ENCODE measurements at regions not wholly inside any gene's neighbourhood (a gene's known extent, or its start where the extent isn't known, plus 50 kb on each side); places are given as distances from the start of the nearest gene placed in this dataset.

- 0 out of 5 replicates have a peak, but pooled peaks of 1 of the 2 experiments have one; percentile 12 for TF ChIP-seq EP300 (IDR thresholded peaks at IDR 0.05)
- TF ChIP-seq JUNB (IDR thresholded peaks at IDR 0.05): no peak
- no peak for TF ChIP-seq TP53 (CRISPR knock-in tag; IDR thresholded peaks at IDR 0.05)
- no peak for TF ChIP-seq SMC3 (IDR thresholded peaks at IDR 0.05)
- TF ChIP-seq ZSCAN20 (CRISPR knock-in tag; IDR thresholded peaks at IDR 0.05): no peak
- TF ChIP-seq, protein P1, sequence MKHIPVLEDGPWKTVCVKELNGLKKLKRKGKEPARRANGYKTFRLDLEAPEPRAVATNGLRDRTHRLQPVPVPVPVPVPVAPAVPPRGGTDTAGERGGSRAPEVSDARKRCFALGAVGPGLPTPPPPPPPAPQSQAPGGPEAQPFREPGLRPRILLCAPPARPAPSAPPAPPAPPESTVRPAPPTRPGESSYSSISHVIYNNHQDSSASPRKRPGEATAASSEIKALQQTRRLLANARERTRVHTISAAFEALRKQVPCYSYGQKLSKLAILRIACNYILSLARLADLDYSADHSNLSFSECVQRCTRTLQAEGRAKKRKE (CRISPR knock-in tag; IDR thresholded peaks at IDR 0.05; ENCODE audit: low read depth): no peak
- TF ChIP-seq E2F6 (IDR thresholded peaks at IDR 0.05; ENCODE audit: borderline replicate concordance, low read depth): no peak
- TF ChIP-seq, protein P2, sequence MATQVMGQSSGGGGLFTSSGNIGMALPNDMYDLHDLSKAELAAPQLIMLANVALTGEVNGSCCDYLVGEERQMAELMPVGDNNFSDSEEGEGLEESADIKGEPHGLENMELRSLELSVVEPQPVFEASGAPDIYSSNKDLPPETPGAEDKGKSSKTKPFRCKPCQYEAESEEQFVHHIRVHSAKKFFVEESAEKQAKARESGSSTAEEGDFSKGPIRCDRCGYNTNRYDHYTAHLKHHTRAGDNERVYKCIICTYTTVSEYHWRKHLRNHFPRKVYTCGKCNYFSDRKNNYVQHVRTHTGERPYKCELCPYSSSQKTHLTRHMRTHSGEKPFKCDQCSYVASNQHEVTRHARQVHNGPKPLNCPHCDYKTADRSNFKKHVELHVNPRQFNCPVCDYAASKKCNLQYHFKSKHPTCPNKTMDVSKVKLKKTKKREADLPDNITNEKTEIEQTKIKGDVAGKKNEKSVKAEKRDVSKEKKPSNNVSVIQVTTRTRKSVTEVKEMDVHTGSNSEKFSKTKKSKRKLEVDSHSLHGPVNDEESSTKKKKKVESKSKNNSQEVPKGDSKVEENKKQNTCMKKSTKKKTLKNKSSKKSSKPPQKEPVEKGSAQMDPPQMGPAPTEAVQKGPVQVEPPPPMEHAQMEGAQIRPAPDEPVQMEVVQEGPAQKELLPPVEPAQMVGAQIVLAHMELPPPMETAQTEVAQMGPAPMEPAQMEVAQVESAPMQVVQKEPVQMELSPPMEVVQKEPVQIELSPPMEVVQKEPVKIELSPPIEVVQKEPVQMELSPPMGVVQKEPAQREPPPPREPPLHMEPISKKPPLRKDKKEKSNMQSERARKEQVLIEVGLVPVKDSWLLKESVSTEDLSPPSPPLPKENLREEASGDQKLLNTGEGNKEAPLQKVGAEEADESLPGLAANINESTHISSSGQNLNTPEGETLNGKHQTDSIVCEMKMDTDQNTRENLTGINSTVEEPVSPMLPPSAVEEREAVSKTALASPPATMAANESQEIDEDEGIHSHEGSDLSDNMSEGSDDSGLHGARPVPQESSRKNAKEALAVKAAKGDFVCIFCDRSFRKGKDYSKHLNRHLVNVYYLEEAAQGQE (IDR thresholded peaks at IDR 0.05): no peak
- no peak for TF ChIP-seq HES2 (IDR thresholded peaks at IDR 0.05)
- TF ChIP-seq RAD21 (conservative IDR thresholded peaks at IDR 0.05 in 1 of 2, IDR thresholded peaks at IDR 0.05 in 1 of 2): 0 out of 5 replicates have a peak, but pooled peaks of 1 of the 2 experiments have one; percentile 13
- no peak for TF ChIP-seq ZNF302 (CRISPR knock-in tag; IDR thresholded peaks at IDR 0.05)
- TF ChIP-seq CHD2 (IDR thresholded peaks at IDR 0.05; ENCODE audit: low read length, partially characterized antibody): no peak
- no peak for TF ChIP-seq HOXA7 (CRISPR knock-in tag; IDR thresholded peaks at IDR 0.05)
- TF ChIP-seq ZC3H11A (IDR thresholded peaks at IDR 0.05): no peak
- TF ChIP-seq GATA3 (IDR thresholded peaks at IDR 0.05; ENCODE audit: borderline replicate concordance): peak; percentile 42; the same call in 1 of the 2 replicates
- Histone ChIP-seq H3K9me3 (no peaks in the 10 kb centered on the region), H3K4me1 (peaks cover 29% of the 10 kb centered on the region), H3K4me2 (peak overlapping the region; percentile 40), H3K4me3 (no peak overlapping the region), H3K27ac (peak overlapping the region; percentile 43 to 70)
- WGBS (ENCODE audit: missing lambda C conversion rate): 54% methylated on average over 2 of the region's 2 CpGs
- FAIRE-seq (no peak), ATAC-seq (peak; percentile 81 to 84), DNase-seq (ENCODE audit: low read depth in 1 of 2, low spot score in 1 of 2) (peak; percentile 22 to 68)
- CTCF ChIA-PET: interaction anchor here (1.2 to 1.6 kb wide), 2 partner anchors 40 to 290 kb away, joined by 3 read pairs; no protein-coding TSS in a partner anchor
- POLR2A ChIA-PET: no interaction called here
These were observed 116.1 kb upstream of the TNC start for GRCh38 chr9:115234094-115234493.

GRCh38 chr9:115235221-115235620, 117.3 kb upstream of the TNC start:
- Histone ChIP-seq H3K4me1 (peaks cover 25% of the 10 kb centered on the region), H3K9me3 (no peaks in the 10 kb centered on the region), H3K4me3 (no peak overlapping the region), H3K27ac (no peak overlapping the region), H3K4me2 (no peak overlapping the region)
- POLR2A ChIA-PET: no interaction called here
- DNase-seq (ENCODE audit: low read depth in 1 of 2, low spot score in 1 of 2): no peak
- ATAC-seq: no peak
- no peak for TF ChIP-seq HOXB5 (CRISPR knock-in tag; IDR thresholded peaks at IDR 0.05)
- no peak for TF ChIP-seq RARB (CRISPR knock-in tag; IDR thresholded peaks at IDR 0.05)
- whole genome bisulfite sequencing (ENCODE audit: missing lambda C conversion rate): 85% methylated on average over 1 of the region's 1 CpG
- CTCF ChIA-PET: interaction anchor here (0.6 to 1.7 kb wide), 4 partner anchors 9 to 289 kb away, joined by 3 to 8 read pairs (median 3); no protein-coding TSS in a partner anchor
- FAIRE-seq: no peak

DNA sequence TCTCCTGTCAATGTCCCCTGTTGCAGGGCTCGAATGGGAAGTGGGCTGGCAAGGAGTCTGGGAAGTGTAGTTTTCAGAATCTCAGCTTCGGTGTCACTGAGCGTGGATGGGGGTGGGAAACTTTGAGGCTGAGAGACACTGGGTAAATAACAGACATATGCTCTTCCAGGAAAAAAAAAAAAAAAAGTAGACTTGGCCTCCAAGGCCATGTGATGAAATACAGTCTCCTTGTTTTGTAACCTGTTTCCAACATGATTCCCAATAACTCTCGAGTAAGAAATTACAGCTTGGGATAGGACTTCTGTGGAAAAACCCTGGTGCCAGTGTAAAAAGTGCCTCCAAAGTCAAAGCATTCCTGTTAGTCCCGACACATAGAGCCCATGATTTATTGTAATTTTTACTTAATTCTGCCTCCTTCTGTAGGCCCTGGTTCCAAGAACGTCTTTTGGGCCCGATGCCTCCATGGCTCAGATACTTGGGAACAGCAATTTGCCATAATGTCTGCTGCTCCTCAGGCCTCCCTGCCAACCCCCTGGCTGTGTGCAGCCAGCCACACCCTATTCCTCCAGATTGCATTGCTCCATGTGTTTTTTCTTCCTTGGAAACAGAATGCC, 119.5 kb upstream of the TNC start:
- peaks cover 22% of the 10 kb centered on the region for H3K4me1 ChIP-seq
- TF ChIP-seq NR3C1 (IDR thresholded peaks at IDR 0.05) (no peak), GATA3 (IDR thresholded peaks at IDR 0.05; ENCODE audit: borderline replicate concordance) (no peak), ZFP36 (IDR thresholded peaks at IDR 0.05; ENCODE audit: borderline replicate concordance, partially characterized antibody) (no peak), PBX3 (IDR thresholded peaks at IDR 0.05) (no peak), FOSL2 (IDR thresholded peaks at IDR 0.05) (no peak), FOSL2 (CRISPR knock-in tag; IDR thresholded peaks at IDR 0.05) (no peak), PHF8 (IDR thresholded peaks at IDR 0.05; ENCODE audit: borderline replicate concordance, low read depth) (no peak)
- TF ChIP-seq, protein P3, sequence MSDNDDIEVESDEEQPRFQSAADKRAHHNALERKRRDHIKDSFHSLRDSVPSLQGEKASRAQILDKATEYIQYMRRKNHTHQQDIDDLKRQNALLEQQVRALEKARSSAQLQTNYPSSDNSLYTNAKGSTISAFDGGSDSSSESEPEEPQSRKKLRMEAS (IDR thresholded peaks at IDR 0.05): no peak
- TF ChIP-seq, protein P4, sequence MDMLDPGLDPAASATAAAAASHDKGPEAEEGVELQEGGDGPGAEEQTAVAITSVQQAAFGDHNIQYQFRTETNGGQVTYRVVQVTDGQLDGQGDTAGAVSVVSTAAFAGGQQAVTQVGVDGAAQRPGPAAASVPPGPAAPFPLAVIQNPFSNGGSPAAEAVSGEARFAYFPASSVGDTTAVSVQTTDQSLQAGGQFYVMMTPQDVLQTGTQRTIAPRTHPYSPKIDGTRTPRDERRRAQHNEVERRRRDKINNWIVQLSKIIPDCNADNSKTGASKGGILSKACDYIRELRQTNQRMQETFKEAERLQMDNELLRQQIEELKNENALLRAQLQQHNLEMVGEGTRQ (IDR thresholded peaks at IDR 0.05): no peak
- ATAC-seq (no peak), FAIRE-seq (no peak), DNase-seq (ENCODE audit: low read depth in 1 of 2, low spot score in 1 of 2) (no peak)
- WGBS (ENCODE audit: missing lambda C conversion rate): 84% methylated on average over 7 of the region's 7 CpGs
- no peak overlapping the region for H3K4me3 ChIP-seq
- H3K4me2 ChIP-seq: no peak overlapping the region
- POLR2A ChIA-PET: no interaction called here
- H3K9me3 ChIP-seq: no peaks in the 10 kb centered on the region
- H3K27ac ChIP-seq: peak overlapping the region in 1 of 2 experiments; percentile 40; a peak in 2 of 6 replicates
- CTCF ChIA-PET: interaction anchor here (1.3 to 2.1 kb wide), 3 partner anchors 12 to 287 kb away, joined by 5 to 10 read pairs (median 8); no protein-coding TSS in a partner anchor
